HuH-7 (cell line): ENCODE measurements at regions not wholly inside any gene's neighbourhood (a gene's known extent, or its start where the extent isn't known, plus 50 kb on each side); places are given as distances from the start of the nearest gene placed in this dataset.
"Not testable (repeated sequence)": the region's sequence is repeated elsewhere in the genome, so short reads cannot be mapped to it uniquely, and the experiment has no call there.

Source experiments
- DNase-seq: peaks from one replicate; pipeline ENCODE4 v3.0.0; 2011; ENCODE audit warnings: low spot score

GRCh38 chr5:100379254-100379858, 155.8 kb upstream of the FAM174A start:
- DNase-seq, result not testable (repeated sequence)

GRCh38 chr5:100364757-100365478, 170.3 kb upstream of the FAM174A start:
- DNase-seq, result not testable (repeated sequence)

- not testable (repeated sequence) for DNase-seq
Observed at GRCh38 chr5:100364343-100364742, 170.8 kb upstream of the FAM174A start.

- DNase-seq, result not testable (repeated sequence)
Observed at GRCh38 chr5:100359998-100360397, 175.2 kb upstream of the FAM174A start.

DNA sequence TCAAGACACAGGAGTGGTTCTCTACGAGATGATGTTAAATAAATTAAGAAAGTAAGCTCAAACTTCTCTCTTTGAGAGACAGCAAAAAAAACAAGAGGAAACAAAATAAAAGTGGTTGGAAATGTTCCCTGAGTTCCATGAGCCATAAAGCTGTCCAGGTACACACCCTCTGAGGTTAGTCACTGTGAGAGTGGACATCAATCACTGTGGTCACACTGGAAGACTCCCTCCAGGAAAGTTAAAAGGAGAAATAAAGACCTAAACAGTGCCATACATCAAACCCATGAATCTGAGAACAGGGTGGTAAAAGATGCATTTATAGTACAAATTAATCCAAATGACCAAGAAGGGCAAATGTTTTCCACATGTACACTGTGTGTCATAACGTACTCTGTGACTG, 188.9 kb upstream of the FAM174A start:
- not testable (repeated sequence) for DNase-seq

DNA sequence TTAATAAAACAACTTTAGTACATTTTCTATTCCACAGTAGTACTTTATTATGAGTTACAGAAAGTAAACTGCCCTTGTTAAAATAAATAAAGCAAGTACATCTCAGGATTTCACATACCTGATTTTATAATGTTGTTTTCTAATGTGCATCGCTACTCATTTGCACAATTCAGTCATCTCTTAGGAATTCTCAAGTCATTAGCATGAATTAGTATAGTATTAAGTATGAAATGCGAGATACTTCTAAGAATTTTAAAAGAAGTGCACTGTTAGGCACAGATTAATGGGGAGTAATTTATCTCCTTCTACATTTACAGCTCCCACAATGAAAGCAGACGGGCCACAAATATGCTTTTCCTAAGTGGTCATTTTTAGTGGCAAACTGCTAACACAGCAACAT, 193.7 kb upstream of the FAM174A start:
- not testable (repeated sequence) for DNase-seq

- DNase-seq, result no peak
Observed at GRCh38 chr5:100322483-100322882, 212.7 kb upstream of the FAM174A start.

- DNase-seq, result no peak
Observed at GRCh38 chr5:100319885-100320284, 215.3 kb upstream of the FAM174A start.

GRCh38 chr5:100313657-100314056, 221.5 kb upstream of the FAM174A start:
- DNase-seq, result no peak

DNA sequence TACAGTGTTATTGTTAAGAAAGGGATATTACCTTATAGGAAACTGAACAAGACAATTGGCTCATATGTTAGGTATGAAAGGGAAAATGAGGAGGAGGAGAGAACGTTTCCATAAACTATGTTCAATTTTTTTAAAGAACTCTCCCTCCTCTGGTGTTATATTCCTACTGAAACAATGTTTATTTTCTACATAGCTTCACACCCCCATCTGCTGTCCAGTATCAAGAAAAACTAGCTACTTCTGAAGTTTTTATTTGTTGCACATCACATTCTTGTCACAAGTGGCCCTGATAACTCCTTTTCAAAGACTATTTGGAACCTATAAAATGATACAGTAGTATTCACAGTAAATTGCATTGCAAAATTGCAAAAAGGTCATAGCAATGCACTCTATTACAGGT, 223.4 kb upstream of the FAM174A start:
- DNase-seq, result no peak

GRCh38 chr5:100306000-100306399, 229.2 kb upstream of the FAM174A start:
- DNase-seq, result no peak

GRCh38 chr5:100303216-100303615, 232.0 kb upstream of the FAM174A start:
- no peak for DNase-seq

DNA sequence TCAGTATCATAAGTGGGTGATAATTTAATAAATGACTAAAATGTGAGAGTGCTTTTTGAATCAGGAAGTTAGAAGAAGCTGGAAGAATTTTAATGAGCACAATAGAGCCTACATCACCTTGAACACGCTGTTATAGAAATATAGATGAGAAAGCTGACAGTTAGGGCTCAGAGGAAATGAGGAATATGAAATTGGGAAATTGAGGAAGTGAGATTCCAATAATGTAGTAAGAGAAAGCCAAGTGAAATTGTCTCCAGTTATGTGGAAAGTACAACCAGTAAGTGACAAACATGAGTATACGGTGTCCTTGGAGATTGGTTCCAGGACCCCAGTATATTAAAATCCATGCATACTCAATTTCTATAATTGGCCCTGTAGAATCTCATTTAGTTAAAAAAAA, 235.9 kb upstream of the FAM174A start:
- DNase-seq, result no peak

DNA sequence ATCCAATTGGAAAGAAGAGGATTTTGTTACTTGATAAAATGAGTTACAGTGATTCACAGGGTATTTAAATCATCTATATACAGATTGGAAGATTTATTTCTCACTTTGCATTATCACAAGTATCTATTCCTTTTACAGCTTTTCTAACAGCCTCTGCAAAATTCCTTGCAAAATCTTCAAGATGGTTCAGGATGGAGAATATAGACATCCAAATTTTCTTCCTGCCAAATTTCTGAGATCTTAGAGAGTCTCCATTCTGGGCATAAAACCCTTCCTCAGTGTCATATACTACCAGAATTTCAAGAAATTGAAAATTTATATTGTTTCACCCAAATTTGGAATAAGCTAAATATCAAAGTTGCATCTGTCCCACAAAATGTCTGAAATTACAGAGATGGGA, 259.1 kb upstream of the FAM174A start:
- DNase-seq, result no peak

DNA sequence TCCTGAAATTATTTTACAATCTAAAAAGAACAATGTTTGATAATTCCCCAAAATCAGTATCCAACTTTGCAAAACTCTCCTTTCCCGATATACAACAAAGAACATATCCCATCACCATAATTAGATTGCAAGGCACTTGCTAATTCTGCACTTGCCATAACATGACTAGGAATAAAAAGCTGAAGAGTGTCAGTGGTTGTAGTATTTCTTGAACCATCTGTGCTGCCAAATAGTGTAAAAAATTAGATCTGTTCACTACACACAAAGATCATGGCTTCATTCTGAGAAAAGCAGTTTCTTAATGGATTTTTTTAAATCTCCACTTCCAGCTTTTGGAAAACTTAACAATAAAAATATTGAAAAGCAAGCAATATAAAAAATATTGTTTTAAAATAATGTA, 259.5 kb upstream of the FAM174A start:
- no peak for DNase-seq

DNA sequence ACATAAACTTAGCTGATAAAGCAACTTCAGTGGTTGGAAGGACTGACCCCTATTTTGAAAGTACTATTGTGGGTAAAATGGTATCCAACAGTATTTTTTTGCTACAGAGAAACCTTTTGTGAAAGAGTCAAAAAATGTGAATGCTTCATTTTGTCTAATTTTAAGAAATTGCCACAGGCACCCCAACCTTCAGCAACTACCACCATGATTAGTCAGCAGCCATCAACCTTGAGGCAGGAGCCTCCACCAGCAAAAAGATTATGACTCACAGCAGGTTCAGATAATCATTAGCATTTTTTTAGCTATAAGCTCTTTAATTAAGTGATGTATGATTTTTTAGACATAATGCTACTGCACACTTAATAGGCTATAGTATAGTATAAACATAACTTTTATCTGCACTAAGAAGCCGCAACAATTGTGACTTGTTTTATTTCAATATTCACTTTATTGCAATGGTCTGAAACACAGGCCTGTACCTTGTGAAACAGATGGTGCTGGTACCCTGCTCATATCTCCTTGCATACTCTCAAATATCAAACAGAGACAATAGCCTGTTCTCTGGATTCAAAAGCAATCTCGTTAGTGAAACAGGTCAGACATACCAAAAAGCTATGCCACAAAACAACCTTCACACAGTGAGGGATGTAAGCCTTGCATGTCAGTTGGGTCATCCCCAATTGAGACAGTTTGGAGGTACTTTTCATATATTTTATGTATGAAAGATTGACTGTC, 261.2 kb upstream of the FAM174A start:
- DNase-seq, result no peak

GRCh38 chr5:100270023-100270771, 265.0 kb upstream of the FAM174A start:
- DNase-seq, result no peak

DNA sequence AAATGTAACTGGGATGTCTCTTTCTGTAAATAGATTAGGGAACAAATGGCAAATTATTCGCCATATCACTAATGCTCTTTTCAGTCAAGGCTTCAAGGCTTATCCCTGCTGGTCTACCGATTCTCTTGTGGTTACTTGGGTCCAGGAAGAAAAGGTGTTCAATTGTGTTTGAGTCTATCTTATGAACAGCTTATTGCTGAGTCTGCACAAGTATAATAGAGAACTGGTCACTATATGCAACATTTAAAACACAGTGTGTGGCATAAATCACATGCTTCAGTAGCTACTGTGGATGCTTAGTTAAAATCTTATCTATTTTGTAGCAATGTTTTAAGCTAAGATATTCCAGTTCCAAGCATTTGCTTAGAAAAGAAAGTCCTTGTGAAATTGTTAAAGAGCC, 274.2 kb upstream of the FAM174A start:
- no peak for DNase-seq

DNA sequence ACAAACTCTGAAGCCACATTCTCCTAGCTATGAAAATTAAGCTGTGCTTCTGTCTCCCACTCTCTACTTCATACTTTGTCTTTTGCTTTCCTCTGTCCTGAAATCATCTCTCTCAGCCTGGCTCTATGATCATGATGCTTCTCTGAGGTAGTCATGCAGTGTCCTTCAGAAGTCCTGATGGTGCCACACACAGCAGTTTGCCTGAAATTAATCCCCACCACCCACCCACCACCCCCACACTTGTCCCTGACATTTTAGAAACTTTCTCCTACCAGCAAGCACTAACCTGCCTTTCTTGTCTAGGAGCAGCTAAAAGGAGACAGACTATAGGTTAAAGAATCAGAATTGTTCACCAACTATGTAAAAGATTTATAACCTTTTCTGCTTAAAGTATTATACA, 282.2 kb upstream of the FAM174A start:
- DNase-seq, result no peak

DNA sequence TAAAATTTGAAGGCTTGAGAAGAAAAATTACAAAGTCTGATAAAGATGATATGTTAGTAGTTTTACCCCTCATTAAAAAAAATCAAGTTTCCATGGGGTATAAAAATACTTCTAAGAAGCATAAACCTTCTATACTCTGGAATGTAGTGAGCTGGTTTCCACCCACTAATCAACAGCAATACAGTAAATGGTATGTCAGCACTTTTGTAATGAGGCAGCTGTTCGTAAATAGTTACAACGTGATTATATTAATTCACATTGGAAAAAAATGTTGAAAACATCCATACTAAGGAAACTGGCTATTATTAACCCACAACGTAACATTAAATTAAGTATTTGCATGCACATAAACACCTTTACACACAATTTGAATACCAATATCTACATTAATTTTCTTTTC, 283.1 kb upstream of the FAM174A start:
- no peak for DNase-seq

GRCh38 chr5:100249884-100250269, 285.3 kb upstream of the FAM174A start:
- no peak for DNase-seq

GRCh38 chr5:100249211-100249883, 285.8 kb upstream of the FAM174A start:
- no peak for DNase-seq
